HEK293T (cell line): ENCODE measurements at regions not wholly inside any gene's neighbourhood (a gene's known extent, or its start where the extent isn't known, plus 50 kb on each side); places are given as distances from the start of the nearest gene placed in this dataset.

Source experiments
- FOXA1 ChIP-seq: fragments of 450-650 bp; IDR thresholded peaks from 2 replicates; pipeline ENCODE4 v1.6.1; 2016; ENCODE audit warnings: mild to moderate bottlenecking
- L3MBTL2 ChIP-seq: fragments of 450-650 bp; conservative IDR thresholded peaks from 2 replicates; pipeline ENCODE4 v1.6.1; 2016; ENCODE audit warnings: mild to moderate bottlenecking
- SUZ12 ChIP-seq: fragments of 450-650 bp; IDR thresholded peaks from 2 replicates; pipeline ENCODE4 v1.6.1; 2016; ENCODE audit warnings: mild to moderate bottlenecking
- ZNF384 ChIP-seq: fragments of 450-650 bp; IDR thresholded peaks from 2 replicates; pipeline ENCODE4 v1.6.1; 2016

DNA sequence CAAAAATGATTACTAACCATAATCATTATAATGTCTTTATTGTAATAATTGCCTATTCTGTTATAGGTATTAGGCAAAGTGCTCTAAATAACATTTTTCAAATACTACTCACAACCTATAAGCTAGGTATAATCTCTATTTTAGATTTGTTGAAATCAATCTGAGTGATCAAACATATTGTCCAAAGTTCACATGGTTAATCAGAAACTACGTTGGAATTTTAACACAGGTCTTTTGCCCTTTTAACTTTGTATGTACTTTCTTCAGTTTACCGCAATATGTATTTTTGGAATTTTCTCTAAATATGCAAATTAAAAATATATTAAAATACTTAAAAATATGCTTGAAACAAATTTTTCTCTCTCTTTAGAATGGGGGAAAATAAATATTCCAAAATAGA lies 1563.2 kb downstream of the KCNT2 start:
- no peak for TF ChIP-seq FOXA1
- no peak for TF ChIP-seq L3MBTL2
- TF ChIP-seq ZNF384 = no peak
- TF ChIP-seq SUZ12 = no peak
